ENCODE measurements at regions not wholly inside any gene's neighbourhood (a gene's known extent, or its start where the extent isn't known, plus 50 kb on each side); places are given as distances from the start of the nearest gene placed in this dataset.

DNA sequence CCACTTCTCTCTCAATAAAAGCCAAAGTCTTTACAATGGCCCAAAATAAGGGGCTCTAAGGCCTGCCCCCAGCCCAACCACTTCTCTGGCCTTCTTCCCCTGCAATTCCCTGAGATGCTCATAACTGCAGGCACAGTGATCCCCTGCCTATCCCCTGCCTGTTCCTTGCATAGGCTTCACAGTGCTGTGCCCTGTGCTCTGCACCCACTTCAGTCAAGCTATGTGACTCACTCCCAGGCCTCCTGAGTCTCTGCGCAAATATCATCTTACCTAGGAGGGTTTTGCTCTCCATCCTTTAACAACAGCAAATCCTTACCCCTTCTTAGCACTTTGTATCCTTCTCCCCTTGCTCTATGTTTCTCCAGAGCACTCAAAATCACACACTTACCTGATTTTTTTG is 242.2 kb downstream of the MSRB3 start:
- TF ChIP-seq, protein P1, sequence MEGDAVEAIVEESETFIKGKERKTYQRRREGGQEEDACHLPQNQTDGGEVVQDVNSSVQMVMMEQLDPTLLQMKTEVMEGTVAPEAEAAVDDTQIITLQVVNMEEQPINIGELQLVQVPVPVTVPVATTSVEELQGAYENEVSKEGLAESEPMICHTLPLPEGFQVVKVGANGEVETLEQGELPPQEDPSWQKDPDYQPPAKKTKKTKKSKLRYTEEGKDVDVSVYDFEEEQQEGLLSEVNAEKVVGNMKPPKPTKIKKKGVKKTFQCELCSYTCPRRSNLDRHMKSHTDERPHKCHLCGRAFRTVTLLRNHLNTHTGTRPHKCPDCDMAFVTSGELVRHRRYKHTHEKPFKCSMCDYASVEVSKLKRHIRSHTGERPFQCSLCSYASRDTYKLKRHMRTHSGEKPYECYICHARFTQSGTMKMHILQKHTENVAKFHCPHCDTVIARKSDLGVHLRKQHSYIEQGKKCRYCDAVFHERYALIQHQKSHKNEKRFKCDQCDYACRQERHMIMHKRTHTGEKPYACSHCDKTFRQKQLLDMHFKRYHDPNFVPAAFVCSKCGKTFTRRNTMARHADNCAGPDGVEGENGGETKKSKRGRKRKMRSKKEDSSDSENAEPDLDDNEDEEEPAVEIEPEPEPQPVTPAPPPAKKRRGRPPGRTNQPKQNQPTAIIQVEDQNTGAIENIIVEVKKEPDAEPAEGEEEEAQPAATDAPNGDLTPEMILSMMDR (IDR thresholded peaks at IDR 0.05; ENCODE audit: insufficient read depth, low read depth, low read length), result no peak
- no peak for TF ChIP-seq EZH2 (IDR thresholded peaks at IDR 0.05; ENCODE audit: insufficient read depth, low read length)

Data from astrocyte (in vitro differentiated cells and primary cell).